IPS-11a (cell line): ENCODE measurements at regions not wholly inside any gene's neighbourhood (a gene's known extent, or its start where the extent isn't known, plus 50 kb on each side); places are given as distances from the start of the nearest gene placed in this dataset.
"Not testable (repeated sequence)": the region's sequence is repeated elsewhere in the genome, so short reads cannot be mapped to it uniquely, and the experiment has no call there.

Experiments
- H3K4me3 ChIP-seq: one replicate; pipeline ENCODE4 v1.5.1; 2013; ENCODE audit warnings: low read depth, low read length, control low read depth

- not testable (repeated sequence) for H3K4me3 ChIP-seq
Measured at GRCh38 chrX:3972104-3972858, 258.8 kb upstream of the PRKX start.

- no peak overlapping the region for H3K4me3 ChIP-seq
Measured at GRCh38 chrX:3968749-3969148, 255.3 kb upstream of the PRKX start.

DNA sequence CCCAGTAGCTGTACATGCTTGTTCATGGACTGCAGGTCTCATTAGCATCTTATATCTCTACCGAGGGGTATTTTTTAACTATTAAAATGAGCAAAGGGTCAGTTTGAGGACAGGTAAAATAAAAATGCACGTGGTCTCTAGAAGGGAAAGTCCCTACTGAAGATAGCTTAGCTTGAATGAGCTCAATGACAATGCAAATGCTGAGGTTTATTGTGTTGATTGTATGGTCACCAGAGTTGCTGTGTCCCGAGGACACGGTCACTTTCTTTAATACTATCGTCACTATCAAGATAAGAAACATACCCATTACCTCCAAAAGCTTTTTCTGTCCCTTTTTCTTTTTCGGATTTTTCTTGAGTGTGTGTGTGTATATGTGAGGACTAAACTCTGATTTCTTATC is 250.5 kb upstream of the PRKX start:
- no peak overlapping the region for H3K4me3 ChIP-seq

DNA sequence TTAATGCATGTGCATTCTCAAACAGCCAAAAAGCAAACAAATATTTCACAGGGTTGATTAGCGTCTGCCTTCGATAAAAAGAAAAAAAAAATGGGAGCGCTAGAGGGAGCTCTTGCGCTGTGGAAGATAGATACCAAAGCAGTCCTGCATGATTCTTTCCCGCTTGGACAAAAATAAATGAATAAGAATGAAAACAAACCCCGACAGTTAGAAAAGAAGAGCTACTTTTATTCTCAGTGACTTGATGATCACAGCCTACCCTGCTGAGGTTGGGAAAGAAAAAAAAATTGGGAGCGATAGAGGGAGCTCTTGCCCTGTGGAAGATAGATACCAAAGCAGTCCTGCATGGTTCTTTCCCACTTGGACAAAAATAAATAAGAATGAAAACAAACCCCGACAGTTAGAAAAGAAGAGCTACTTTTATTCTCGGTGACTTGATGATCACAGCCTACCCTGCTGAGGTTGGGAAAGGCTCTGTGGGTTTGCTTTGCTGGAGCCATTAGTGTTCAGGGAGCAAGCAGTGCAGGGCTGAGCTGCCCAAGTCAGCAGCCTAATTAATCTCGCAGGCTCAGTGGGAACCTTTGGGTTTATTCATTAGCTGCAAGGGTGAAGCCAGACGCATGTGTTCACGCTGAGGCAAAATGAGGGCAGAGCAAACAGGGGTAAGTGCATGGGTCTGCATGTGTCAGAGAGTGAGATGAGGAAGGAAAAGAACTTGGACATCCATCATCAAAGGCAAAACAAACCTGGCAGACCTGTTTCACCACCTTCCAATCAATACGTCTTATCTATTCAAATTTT is 249.3 kb upstream of the PRKX start:
- no peak overlapping the region for H3K4me3 ChIP-seq

DNA sequence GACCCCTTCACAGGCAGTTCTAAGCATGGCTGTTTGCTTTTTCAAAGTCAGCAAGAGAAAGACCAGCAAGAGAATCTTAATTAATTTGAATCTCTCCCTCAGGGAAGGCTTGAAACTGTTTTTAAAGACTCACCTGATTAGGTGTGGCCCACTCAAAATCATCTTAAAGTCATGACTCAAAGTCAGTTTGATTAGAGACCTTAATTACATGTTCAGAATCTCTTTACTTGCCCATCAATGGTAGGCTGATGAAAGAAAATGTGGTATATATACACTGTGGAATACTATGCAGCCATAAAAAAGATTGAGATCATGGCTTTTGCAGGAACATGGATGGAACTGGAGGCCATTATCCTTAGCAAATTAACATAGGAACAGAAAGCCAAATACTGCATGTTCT is 247.5 kb upstream of the PRKX start:
- no peak overlapping the region for H3K4me3 ChIP-seq

- no peak overlapping the region for H3K4me3 ChIP-seq
Measured at GRCh38 chrX:3951859-3952258, 238.4 kb upstream of the PRKX start.

- H3K4me3 ChIP-seq = no peak overlapping the region
Measured at GRCh38 chrX:3950373-3950772, 236.9 kb upstream of the PRKX start.

DNA sequence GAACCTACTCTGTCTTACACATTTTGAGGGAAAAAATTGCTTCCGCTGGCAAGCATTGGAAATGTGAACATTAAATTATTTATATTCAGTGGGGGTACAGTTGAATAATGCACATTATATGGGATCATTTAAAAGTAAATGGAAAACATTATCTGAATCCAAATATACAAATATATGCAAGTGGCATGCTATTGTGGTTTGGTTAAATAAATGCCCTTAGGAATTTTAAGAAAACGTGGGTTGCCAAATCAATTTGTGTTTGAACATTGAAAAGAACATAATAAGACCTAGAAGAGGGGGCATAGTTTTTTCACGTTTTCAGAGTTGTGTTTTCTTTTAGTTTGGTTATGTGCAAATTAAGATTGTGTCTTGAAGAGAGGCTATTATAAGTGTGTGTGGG is 230.5 kb upstream of the PRKX start:
- H3K4me3 ChIP-seq = no peak overlapping the region

GRCh38 chrX:3940000-3940610 is 226.7 kb upstream of the PRKX start:
- H3K4me3 ChIP-seq = no peak overlapping the region

- H3K4me3 ChIP-seq = no peak overlapping the region
Measured at GRCh38 chrX:3938587-3938986, 225.1 kb upstream of the PRKX start.

- not testable (repeated sequence) for H3K4me3 ChIP-seq
Measured at GRCh38 chrX:3935196-3935595, 221.7 kb upstream of the PRKX start.

DNA sequence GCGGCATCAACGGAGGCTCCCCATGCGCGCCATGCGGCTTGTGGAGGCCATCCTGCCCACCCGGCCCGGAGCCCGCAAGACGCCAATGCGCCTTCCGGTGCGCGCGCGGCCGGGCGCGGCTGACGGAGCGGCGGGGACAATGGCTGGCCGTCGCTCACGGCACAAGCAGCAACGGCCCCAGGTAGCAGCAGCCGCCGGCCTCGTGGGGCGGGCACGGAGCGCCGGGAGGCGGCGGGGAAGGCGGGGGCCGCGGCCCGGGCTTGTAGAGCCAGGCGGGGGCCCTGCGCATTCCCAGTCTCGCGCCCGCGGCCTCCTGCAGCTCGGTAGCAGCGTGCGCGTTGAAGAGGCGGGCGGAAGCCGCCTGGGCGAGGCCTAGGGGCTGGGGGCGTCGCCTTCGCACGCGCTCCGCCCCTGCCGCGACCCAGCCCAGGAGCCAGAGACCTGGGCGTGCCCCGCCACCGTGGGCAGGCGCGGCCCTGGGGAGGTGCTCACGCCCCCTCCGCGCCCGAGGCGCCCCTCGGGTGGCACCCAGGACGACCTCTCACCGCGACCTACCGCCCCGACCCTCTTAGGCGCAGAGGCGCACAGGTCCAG is 207.1 kb upstream of the PRKX start:
- not testable (repeated sequence) for H3K4me3 ChIP-seq

- H3K4me3 ChIP-seq = not testable (repeated sequence)
Measured at GRCh38 chrX:3919668-3920423, 206.4 kb upstream of the PRKX start.

DNA sequence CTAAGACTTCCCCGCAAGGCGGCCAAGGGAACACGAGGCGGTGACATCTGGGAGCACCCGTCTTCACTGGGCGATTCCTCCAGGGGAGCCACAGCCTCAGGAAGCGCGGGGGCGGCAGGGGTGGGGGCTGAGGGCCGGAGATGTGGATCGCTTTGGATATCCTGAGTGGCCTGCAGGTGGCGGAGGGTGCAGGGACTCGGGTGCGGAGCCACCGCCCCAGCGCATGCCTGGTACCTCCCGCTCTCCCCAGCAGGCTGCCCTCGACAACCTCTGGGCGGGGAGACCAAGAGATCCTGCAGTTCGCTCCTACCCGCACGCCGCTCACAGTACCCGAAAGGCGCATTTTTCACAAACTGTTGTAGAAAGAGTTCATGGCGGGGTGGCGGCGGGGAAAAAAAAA is 201.4 kb upstream of the PRKX start:
- not testable (repeated sequence) for H3K4me3 ChIP-seq

GRCh38 chrX:3914059-3914458 is 200.6 kb upstream of the PRKX start:
- H3K4me3 ChIP-seq = not testable (repeated sequence)

DNA sequence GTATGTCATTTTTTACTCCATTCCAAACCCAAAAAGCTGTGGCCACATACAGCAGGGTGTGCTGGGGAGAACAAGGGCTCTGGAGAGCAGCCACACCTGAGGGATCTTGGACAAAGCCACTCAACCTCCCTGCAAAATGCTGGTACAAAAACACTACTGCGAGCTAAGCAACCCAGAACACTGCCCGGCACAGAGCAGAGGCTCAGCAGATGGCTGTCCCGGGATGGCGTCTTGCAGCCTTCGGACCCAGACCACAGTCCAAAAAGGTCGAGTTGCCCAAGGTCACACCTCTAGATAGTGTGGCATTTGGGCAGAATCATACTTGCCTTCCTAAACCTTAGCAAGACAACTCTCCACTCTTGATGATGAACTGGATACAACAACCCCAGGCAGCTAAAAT is 197.6 kb upstream of the PRKX start:
- H3K4me3 ChIP-seq = not testable (repeated sequence)

GRCh38 chrX:3910611-3911010 is 197.2 kb upstream of the PRKX start:
- not testable (repeated sequence) for H3K4me3 ChIP-seq

GRCh38 chrX:3905522-3906258 is 192.2 kb upstream of the PRKX start:
- not testable (repeated sequence) for H3K4me3 ChIP-seq

DNA sequence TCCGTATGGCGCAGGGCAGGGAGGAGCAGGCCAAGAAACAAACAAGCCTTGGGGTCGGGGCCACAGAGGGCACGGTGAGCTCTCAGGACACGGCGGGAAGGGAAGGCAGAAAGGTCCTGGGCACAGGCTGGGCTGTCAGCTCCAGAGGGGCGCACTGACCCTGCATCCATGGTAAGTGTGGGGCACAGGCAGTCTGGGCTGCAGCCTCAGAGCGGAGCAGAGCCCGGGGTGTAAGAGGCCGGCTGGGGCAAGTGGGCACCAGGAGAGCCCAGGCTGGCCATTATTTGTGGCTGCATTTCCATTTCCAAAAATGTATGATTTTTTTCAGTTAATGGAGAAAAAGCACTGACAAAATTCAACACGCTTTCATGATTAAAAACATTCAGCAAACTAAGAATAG is 188.8 kb upstream of the PRKX start:
- not testable (repeated sequence) for H3K4me3 ChIP-seq

DNA sequence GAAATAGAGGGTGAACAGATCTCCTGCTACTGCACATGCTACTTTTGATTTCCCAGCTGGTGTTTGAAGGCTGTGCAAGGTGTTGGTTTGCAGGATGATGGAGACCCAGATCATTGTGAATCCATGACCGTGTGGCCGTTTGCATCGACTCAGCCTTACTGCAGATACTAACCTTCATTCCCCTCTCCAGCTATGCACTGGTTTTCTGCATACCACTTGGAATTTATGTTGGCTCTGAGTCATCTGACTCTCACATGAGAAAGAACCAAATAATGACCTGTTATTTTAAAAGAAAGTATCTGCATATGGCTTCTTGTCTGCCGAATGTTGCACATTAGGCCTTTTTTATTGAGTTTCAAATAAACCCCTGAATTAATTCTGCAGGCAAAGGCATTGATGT is 183.3 kb upstream of the PRKX start:
- H3K4me3 ChIP-seq = not testable (repeated sequence)
